ACC112 (cell line): ENCODE measurements at regions not wholly inside any gene's neighbourhood (a gene's known extent, or its start where the extent isn't known, plus 50 kb on each side); places are given as distances from the start of the nearest gene placed in this dataset.
"Not testable (repeated sequence)": the region's sequence is repeated elsewhere in the genome, so short reads cannot be mapped to it uniquely, and the experiment has no call there.

ENCODE experiments used
- H2AFZ ChIP-seq: fragments of 200-600 bp; sonication (generic); one replicate; pipeline ENCODE4 v1.6.0; 2017; ENCODE audit warnings: antibody characterized with exemption, low read length; ENCODE audit not compliant: unreplicated experiment
- H3K27ac ChIP-seq: fragments of 200-600 bp; sonication (generic); 2 replicates; pipeline ENCODE4 v1.5.1; 2014; ENCODE audit warnings: low read depth, mild to moderate bottlenecking, antibody characterized with exemption, low read length, moderate library complexity
- H3K27me3 ChIP-seq: fragments of 200-600 bp; sonication (generic); 2 replicates; pipeline ENCODE4 v1.6.1; 2014; ENCODE audit warnings: mild to moderate bottlenecking, antibody characterized with exemption, low read length, moderate library complexity, mixed read lengths; ENCODE audit not compliant: insufficient read depth
- H3K36me3 ChIP-seq: fragments of 200-600 bp; sonication (generic); 2 replicates; pipeline ENCODE4 v1.6.1; 2016; ENCODE audit warnings: mild to moderate bottlenecking, antibody characterized with exemption, low read length, moderate library complexity, mixed read lengths; ENCODE audit not compliant: insufficient read depth
- H3K4me1 ChIP-seq: fragments of 200-600 bp; sonication (generic); one replicate; pipeline ENCODE4 v1.6.1; 2016; ENCODE audit warnings: low read length, mixed read lengths; ENCODE audit not compliant: insufficient read depth, unreplicated experiment, control insufficient read depth
- H3K4me3 ChIP-seq: fragments of 200-600 bp; sonication (generic); 2 replicates; pipeline ENCODE4 v1.5.1; 2014; ENCODE audit warnings: mild to moderate bottlenecking, low read depth, low read length
- H3K79me2 ChIP-seq: fragments of 200-600 bp; sonication (generic); one replicate; pipeline ENCODE4 v1.6.0; 2016; ENCODE audit warnings: low read length; ENCODE audit not compliant: control insufficient read depth, unreplicated experiment, insufficient read depth

DNA sequence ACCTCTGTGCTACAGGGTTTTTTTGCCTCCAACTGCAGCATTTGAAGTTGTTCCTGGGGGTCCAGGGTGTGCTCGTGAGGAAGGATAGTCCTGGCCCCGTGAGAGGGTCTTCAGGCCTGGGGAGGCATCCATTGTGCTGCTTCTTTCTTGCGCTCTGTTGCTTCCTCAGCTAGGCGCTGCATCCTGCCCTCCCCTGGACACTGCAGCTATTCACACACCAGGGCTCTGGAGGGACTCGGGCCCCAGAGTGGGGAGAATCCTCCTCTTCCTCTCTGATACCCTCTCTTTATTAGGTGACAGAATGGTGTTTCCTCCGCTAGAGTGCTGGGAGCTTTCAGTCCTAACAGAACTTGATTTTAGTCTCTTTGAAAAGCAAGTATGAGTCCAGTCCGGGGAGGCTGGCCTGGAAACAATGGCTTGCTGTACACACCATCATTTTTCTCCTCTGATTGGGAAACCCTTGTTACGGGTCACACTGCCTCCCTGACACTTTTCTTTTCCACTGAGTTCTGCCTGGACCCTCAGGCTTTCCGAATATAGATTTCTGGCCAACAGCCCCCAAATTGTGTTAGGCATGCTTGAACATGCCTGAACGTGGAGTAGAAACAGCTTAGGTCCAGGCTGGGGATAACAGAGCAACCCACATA, 81.4 kb upstream of the ELAC2 start:
- no peak overlapping the region for H3K27ac ChIP-seq
- H3K79me2 ChIP-seq: no peaks in the 10 kb centered on the region
- H2AFZ ChIP-seq: no peak overlapping the region
- no peaks in the 10 kb centered on the region for H3K36me3 ChIP-seq
- H3K4me3 ChIP-seq: no peak overlapping the region
- H3K4me1 ChIP-seq: no peaks in the 10 kb centered on the region
- H3K27me3 ChIP-seq: peaks cover 11% of the 10 kb centered on the region

GRCh38 chr17:13096291-13096690, 78.5 kb upstream of the ELAC2 start:
- Histone ChIP-seq H3K27me3 (peaks cover 11% of the 10 kb centered on the region; the same call in 1 of the 2 replicates), H3K4me1 (no peaks in the 10 kb centered on the region), H3K4me3 (no peak overlapping the region), H3K79me2 (no peaks in the 10 kb centered on the region), H2AFZ (no peak overlapping the region), H3K36me3 (no peaks in the 10 kb centered on the region), H3K27ac (no peak overlapping the region)

DNA sequence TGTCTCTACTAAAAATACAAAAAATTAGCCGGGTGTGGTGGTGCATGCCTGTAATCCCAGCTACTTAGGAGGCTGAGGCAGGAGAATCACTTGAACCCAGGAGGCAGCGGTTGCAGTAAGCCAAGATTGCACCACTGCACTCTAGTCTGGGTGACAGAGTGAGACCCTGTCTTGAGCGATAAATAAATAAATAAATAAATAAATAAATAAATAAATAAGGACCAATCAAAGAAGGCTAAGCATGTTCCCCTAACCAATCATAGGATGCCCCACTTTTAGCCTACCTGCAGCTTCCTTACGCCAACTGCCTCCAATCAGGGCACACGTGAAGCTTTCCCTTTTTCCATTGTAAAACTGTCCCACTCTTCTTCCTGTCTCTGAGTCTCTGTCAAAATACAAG, 74.2 kb upstream of the ELAC2 start:
- H3K4me1 ChIP-seq, H3K36me3 ChIP-seq, H3K27ac ChIP-seq, H3K4me3 ChIP-seq, H3K79me2 ChIP-seq, H2AFZ ChIP-seq: not testable (repeated sequence)
- peaks cover 15% of the 10 kb centered on the region; the same call in 1 of the 2 replicates for H3K27me3 ChIP-seq

DNA sequence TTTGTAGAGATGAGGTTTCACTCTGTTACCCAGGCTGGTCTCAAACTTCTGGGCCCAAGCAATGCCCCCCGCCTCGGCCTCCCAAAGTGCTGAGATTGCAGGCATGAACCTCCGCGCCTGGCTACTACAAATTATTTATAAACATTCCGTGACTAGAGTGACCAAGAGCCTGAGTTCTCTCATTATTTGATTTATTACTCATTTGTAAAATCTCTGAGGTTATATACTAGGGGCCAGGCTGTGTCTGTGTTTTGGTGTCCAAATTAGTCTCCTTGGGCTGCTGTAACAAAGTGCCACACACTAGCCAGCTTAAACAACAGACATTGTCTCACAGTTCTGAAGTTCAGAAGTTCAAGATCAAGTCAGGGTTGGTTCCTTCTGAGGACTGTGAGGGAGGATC, 70.8 kb upstream of the ELAC2 start:
- no peak overlapping the region for H3K27ac ChIP-seq
- no peaks in the 10 kb centered on the region for H3K36me3 ChIP-seq
- no peaks in the 10 kb centered on the region for H3K79me2 ChIP-seq
- H3K4me3 ChIP-seq: no peak overlapping the region
- H2AFZ ChIP-seq: no peak overlapping the region
- H3K27me3 ChIP-seq: peaks cover 33% of the 10 kb centered on the region; the same call in 1 of the 2 replicates
- peaks cover 6% of the 10 kb centered on the region for H3K4me1 ChIP-seq

DNA sequence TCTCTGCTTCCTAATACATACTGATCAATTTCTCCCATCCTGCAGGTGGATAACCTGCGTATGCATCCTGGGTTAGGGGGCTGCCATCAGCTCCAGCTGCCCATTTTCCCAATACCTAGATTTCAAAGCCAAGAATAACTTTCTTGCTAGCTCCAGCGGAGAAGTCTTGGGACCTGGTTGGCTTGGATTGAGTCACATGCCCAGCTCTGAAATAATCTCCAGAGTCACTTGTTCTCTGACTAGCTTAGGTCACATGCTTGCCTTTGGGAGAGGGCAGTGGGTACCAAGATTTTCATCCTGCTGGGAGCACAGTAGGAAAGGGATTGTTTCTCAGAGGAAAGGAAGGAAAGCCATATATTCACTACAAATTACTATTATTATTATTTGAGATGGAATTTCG, 70.0 kb upstream of the ELAC2 start:
- H2AFZ ChIP-seq: no peak overlapping the region
- H3K27me3 ChIP-seq: peaks cover 33% of the 10 kb centered on the region; the same call in 1 of the 2 replicates
- H3K4me3 ChIP-seq: no peak overlapping the region
- H3K79me2 ChIP-seq: no peaks in the 10 kb centered on the region
- no peak overlapping the region for H3K27ac ChIP-seq
- peaks cover 6% of the 10 kb centered on the region for H3K4me1 ChIP-seq
- no peaks in the 10 kb centered on the region for H3K36me3 ChIP-seq

DNA sequence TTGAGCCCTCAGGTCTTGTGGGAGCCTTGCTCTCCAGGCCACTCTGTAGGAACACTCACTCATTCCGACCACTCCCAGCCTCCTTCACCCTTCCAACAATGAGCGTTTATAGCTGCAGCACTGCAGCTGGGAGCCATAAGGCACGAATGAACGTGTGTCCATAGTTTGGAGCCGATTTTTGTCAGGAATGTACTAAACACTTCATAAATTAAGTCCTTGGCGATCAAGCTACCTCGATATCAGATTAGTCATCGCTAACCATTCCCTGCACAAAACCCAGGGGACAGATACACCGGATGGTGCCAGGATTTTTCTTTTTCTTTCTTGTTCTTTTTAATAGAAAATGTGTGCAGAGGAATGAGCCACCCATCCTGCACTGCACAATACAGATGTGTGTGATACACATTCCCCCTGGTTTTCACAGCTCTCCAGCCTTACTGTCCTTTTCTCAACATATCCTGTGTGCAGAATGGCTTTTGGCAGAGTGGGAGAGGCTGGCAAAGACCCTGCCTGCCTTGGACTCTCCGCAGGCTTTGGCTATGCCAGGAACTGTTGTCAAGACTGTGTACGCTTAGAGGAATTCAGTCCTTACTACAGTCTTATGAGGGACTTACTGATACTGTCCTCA, 68.4 kb upstream of the ELAC2 start:
- peaks cover 33% of the 10 kb centered on the region; the same call in 1 of the 2 replicates for H3K27me3 ChIP-seq
- H3K36me3 ChIP-seq: no peaks in the 10 kb centered on the region
- no peak overlapping the region for H3K27ac ChIP-seq
- no peak overlapping the region for H2AFZ ChIP-seq
- H3K4me3 ChIP-seq: no peak overlapping the region
- no peaks in the 10 kb centered on the region for H3K79me2 ChIP-seq
- H3K4me1 ChIP-seq: peaks cover 6% of the 10 kb centered on the region

GRCh38 chr17:13085578-13085977, 67.8 kb upstream of the ELAC2 start:
- Histone ChIP-seq H3K4me3 (no peak overlapping the region), H3K27ac (no peak overlapping the region), H3K79me2 (no peaks in the 10 kb centered on the region), H3K36me3 (no peaks in the 10 kb centered on the region), H3K27me3 (peaks cover 33% of the 10 kb centered on the region; the same call in 1 of the 2 replicates), H3K4me1 (peaks cover 6% of the 10 kb centered on the region), H2AFZ (no peak overlapping the region)

DNA sequence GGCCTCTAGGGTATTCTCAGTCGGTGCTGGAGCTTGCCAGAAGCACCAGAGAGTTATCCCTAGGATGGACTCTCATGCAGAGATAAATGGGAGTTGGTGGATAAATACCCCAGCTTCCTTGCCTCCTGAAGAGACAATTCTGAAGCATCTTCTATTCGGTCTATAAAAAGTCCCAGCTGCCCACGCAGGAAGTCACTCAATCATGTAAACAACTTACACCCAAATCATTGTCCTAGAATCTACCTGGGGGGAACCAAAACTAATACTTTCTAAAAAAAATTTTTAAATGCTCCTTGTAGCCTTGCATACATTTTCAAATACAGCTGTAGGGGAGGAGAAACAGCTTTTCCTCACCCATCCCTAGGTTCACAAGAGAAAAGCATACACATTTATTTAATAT, 66.6 kb upstream of the ELAC2 start:
- peaks cover 6% of the 10 kb centered on the region for H3K4me1 ChIP-seq

GRCh38 chr17:13078591-13079385, 61.0 kb upstream of the ELAC2 start:
- peaks cover 6% of the 10 kb centered on the region for H3K4me1 ChIP-seq
- no peak overlapping the region for H2AFZ ChIP-seq
- no peak overlapping the region for H3K27ac ChIP-seq
- no peaks in the 10 kb centered on the region for H3K36me3 ChIP-seq
- no peaks in the 10 kb centered on the region for H3K27me3 ChIP-seq
- no peaks in the 10 kb centered on the region for H3K79me2 ChIP-seq
- H3K4me3 ChIP-seq: no peak overlapping the region

More for the DNA sequence above, 66.6 kb upstream of the ELAC2 start:
- H3K4me3 ChIP-seq: no peak overlapping the region
- H2AFZ ChIP-seq: no peak overlapping the region
- peaks cover 33% of the 10 kb centered on the region; the same call in 1 of the 2 replicates for H3K27me3 ChIP-seq
- no peaks in the 10 kb centered on the region for H3K36me3 ChIP-seq
- no peaks in the 10 kb centered on the region for H3K79me2 ChIP-seq
- H3K27ac ChIP-seq: no peak overlapping the region

DNA sequence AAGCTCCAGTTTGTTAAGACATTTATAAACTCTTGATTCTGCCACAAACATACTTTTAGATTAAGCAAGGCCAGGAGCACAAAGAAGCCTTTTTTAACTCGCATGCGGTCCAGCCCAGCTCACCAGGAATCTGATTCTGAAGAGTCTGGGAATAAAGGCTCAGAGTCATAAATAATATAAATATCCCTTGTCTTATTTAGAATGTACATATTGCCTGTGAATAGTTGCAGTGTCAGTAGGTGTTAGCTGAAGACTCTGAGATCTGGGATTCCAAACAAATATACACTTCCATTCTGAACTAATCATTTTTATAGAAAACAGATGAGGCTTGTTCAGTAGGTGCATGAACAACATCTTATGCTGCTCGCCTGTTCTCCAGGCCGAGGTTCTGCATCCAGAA, 59.1 kb upstream of the ELAC2 start:
- Histone ChIP-seq H3K27me3 (no peaks in the 10 kb centered on the region), H3K4me1 (peaks cover 10% of the 10 kb centered on the region), H3K36me3 (no peaks in the 10 kb centered on the region), H3K79me2 (no peaks in the 10 kb centered on the region), H3K4me3 (no peak overlapping the region), H3K27ac (no peak overlapping the region), H2AFZ (no peak overlapping the region)
